CD4-positive, alpha-beta memory T cell (primary cell): ENCODE measurements at regions not wholly inside any gene's neighbourhood (a gene's known extent, or its start where the extent isn't known, plus 50 kb on each side); places are given as distances from the start of the nearest gene placed in this dataset.
A peak's percentile ranks its signal among the peaks of the same experiment; 100 is the strongest.

ENCODE experiments used
- CTCF ChIA-PET: fragments of 350-600 bp; sonication (Branson Sonifier 250); formaldehyde crosslinking; loops from one replicate; lab custom pipeline; 2021; ENCODE audit warnings: inconsistent platforms; ENCODE audit not compliant: partially characterized antibody; lab: Charles Lee
- POLR2A ChIA-PET: fragments of 350-600 bp; sonication (Branson Sonifier 250); formaldehyde crosslinking; loops from one replicate; lab custom pipeline; 2021; ENCODE audit not compliant: partially characterized antibody; lab: Charles Lee
- DNase-seq, 5 donors: peaks; one replicate each; pipeline versions ENCODE4 v3.0.0 to v3.0.0-alpha.2; 2020 to 2022; ENCODE audit warnings: mixed read lengths in 1 of 5
- H3K27ac ChIP-seq: one replicate; pipeline ENCODE4 v1.7.0; 2013; ENCODE audit warnings: low read depth, low read length
- H3K27me3 ChIP-seq: 2 replicates; pipeline ENCODE4 v1.7.0; 2013; ENCODE audit warnings: mild to moderate bottlenecking, low read length, moderate library complexity; ENCODE audit not compliant: insufficient read depth
- H3K36me3 ChIP-seq: 2 replicates; pipeline ENCODE4 v1.7.0; 2013; ENCODE audit warnings: mild to moderate bottlenecking, low read length, moderate library complexity; ENCODE audit not compliant: insufficient read depth
- H3K4me1 ChIP-seq: 2 replicates; pipeline ENCODE4 v1.7.0; 2013; ENCODE audit warnings: mild to moderate bottlenecking, low read length, moderate library complexity; ENCODE audit not compliant: insufficient read depth
- H3K4me3 ChIP-seq, 2 donors: one replicate each; pipeline ENCODE4 v1.7.0; 2013; ENCODE audit warnings: low read length in 2 of 2, mild to moderate bottlenecking in 1 of 2
- H3K9me3 ChIP-seq, 2 donors: one replicate each; pipeline ENCODE4 v1.7.0; 2013; ENCODE audit warnings: low read length in 2 of 2, control low read depth in 1 of 2; ENCODE audit not compliant: control insufficient read depth in 1 of 2
- H3K27ac Mint-ChIP-seq, 7 donors: one replicate each; pipeline ENCODE4 v1.8.0; 2020 to 2021; ENCODE audit warnings: mixed read lengths in 7 of 7, mild to moderate bottlenecking in 6 of 7, inconsistent platforms in 3 of 7, moderate library complexity in 3 of 7
- H3K27me3 Mint-ChIP-seq, 2 donors: one replicate each; pipeline ENCODE4 v1.8.0; 2020 to 2021; ENCODE audit warnings: mixed read lengths in 2 of 2
- H3K36me3 Mint-ChIP-seq, 2 donors: one replicate each; pipeline ENCODE4 v1.8.0; 2020 to 2021; ENCODE audit warnings: mixed read lengths in 2 of 2, inconsistent platforms in 1 of 2, mild to moderate bottlenecking in 1 of 2
- H3K4me1 Mint-ChIP-seq, 4 donors: one replicate each; pipeline ENCODE4 v1.8.0; 2020 to 2021; ENCODE audit warnings: mixed read lengths in 4 of 4, mild to moderate bottlenecking in 1 of 4
- H3K4me3 Mint-ChIP-seq, 8 donors: one replicate each; pipeline ENCODE4 v1.8.0; 2020 to 2021; ENCODE audit warnings: mixed read lengths in 8 of 8, mild to moderate bottlenecking in 7 of 8, moderate library complexity in 6 of 8, inconsistent platforms in 3 of 8
- H3K9me3 Mint-ChIP-seq, 8 donors: one replicate each; pipeline ENCODE4 v1.8.0; 2020 to 2021; ENCODE audit warnings: mixed read lengths in 8 of 8, mild to moderate bottlenecking in 5 of 8, inconsistent platforms in 3 of 8, moderate library complexity in 1 of 8
- intact Hi-C: fragments of 100-400 bp; cut with micrococcal nuclease; formaldehyde crosslinking; loops from one replicate; pipeline ENCODE4 v1.15.1; 2023

DNA sequence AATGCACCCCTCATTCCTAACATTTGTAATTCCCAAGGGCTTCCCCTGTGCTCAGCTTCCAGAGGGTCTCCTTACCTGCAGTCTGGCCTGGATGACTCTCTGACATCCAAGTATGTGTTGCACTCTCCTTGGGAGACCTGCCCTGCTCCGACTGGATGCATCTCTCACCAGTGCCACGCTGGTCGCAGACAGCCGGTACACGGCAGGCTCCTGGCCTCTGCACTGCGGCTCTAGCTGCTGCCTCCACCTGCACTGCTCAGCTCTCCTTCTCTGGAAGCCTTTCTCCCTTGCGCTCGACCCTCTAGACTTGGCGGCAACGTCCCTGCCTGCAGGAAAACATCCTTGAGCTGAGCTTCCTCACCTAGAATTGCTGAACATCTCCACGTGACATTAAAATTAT lies 685.9 kb downstream of the BRD1 start:
- H3K27ac ChIP-seq, result no peak overlapping the region
- no peaks in the 10 kb centered on the region for H3K36me3 ChIP-seq
- H3K4me3 Mint-ChIP-seq, result no peak overlapping the region
- H3K9me3 ChIP-seq, result no peaks in the 10 kb centered on the region
- H3K27ac Mint-ChIP-seq, result no peak overlapping the region
- H3K9me3 Mint-ChIP-seq, result no peaks in the 10 kb centered on the region
- intact Hi-C loops, result no loop called here
- H3K4me3 ChIP-seq, result no peak overlapping the region
- CTCF ChIA-PET, result no interaction called here
- POLR2A ChIA-PET, result no interaction called here
- no peaks in the 10 kb centered on the region for H3K4me1 ChIP-seq
- no peak for DNase-seq
- H3K27me3 ChIP-seq, result no peaks in the 10 kb centered on the region
- peaks cover 11 to 23% of the 10 kb centered on the region in 2 donors for H3K27me3 Mint-ChIP-seq
- H3K4me1 Mint-ChIP-seq, result no peaks in the 10 kb centered on the region
- H3K36me3 Mint-ChIP-seq, result no peaks in the 10 kb centered on the region

DNA sequence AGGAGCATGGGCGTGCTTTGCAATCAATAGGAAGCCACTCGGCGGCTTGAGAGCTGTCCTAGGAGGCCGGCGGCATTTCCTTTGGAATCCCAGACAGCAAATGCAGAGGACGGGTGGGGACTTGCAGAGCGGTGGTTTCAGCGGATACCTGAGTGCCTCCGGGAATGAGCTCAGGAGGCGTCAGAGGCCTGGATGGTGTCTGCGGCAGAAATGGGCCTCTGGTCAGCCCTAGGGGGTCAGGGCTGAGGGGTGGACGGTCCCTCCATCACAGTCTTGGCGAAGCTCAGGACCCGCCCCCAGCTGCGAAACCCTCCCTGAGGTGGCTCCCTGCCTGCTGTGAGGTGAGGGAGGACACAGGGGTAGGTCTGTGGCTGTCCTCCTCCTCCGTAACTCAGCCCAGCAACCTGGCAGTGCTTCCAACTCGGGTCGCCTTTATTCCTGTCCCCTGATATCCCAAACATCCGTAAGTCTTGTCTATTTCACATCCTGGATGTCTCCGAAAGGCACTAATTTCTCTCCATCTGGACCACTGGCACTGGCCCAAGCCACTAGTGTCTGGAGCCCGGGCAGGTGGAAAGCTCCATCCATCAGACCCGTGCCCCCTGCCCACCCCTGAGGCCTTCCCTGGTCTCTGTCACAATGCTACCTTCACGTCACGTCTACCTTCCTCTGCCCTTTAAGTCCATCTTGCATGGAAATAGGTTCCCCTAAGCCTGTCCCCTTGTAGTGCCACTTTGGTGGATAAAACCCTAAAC lies 686.6 kb downstream of the BRD1 start:
- no peak overlapping the region for H3K4me3 Mint-ChIP-seq
- no peaks in the 10 kb centered on the region for H3K4me1 Mint-ChIP-seq
- no peak overlapping the region for H3K27ac Mint-ChIP-seq
- Histone ChIP-seq H3K27ac (no peak overlapping the region), H3K4me3 (no peak overlapping the region), H3K4me1 (no peaks in the 10 kb centered on the region), H3K27me3 (no peaks in the 10 kb centered on the region), H3K9me3 (no peaks in the 10 kb centered on the region), H3K36me3 (no peaks in the 10 kb centered on the region)
- intact Hi-C loops, result no loop called here
- ChIA-PET CTCF (no interaction called here), POLR2A (no interaction called here)
- DNase-seq, result no peak
- no peaks in the 10 kb centered on the region for H3K36me3 Mint-ChIP-seq
- H3K9me3 Mint-ChIP-seq, result no peaks in the 10 kb centered on the region
- H3K27me3 Mint-ChIP-seq, result peaks cover 11 to 27% of the 10 kb centered on the region in 2 donors

DNA sequence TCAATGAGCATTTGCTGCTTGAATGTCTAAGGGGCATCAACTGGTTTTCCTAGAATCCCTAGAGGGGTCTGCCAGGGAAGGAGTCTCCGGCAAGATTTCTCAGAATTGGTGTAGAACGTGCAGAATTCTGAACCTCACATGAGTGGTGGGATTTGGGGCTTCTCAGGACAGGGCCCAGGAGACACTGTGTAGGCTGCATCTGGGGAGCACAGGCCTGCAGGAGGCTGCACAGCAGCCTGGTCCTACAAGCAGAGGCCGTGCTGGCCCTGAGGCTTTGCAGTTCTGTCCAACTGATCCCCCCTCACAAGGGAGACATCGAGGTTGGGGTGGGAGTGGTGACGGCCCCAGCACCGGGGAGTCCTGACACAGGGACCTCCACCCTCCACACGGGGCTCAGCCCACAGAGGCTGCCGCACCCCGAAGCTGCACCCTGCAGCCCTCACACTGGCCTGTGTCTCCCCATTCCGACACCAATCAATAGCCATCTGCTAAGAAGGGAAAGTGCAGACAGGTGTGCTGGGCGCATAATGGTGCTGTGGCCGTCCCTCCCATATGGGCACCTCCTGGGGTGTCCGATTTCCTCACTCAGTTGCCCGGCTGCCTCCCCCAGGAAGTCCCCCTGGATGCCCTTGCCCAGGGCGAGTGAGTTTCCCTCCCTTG lies 688.1 kb downstream of the BRD1 start:
- peaks cover 18 to 31% of the 10 kb centered on the region in 2 donors for H3K27me3 Mint-ChIP-seq
- H3K9me3 Mint-ChIP-seq, result no peaks in the 10 kb centered on the region
- no peak overlapping the region for H3K27ac ChIP-seq
- no peaks in the 10 kb centered on the region for H3K4me1 ChIP-seq
- DNase-seq, result no peak
- H3K4me1 Mint-ChIP-seq, result no peaks in the 10 kb centered on the region
- H3K9me3 ChIP-seq, result no peaks in the 10 kb centered on the region
- H3K36me3 Mint-ChIP-seq, result no peaks in the 10 kb centered on the region
- ChIA-PET POLR2A (no interaction called here), CTCF (no interaction called here)
- no peak overlapping the region for H3K4me3 Mint-ChIP-seq
- H3K36me3 ChIP-seq, result no peaks in the 10 kb centered on the region
- intact Hi-C loops, result no loop called here
- H3K4me3 ChIP-seq, result no peak overlapping the region
- no peaks in the 10 kb centered on the region for H3K27me3 ChIP-seq
- H3K27ac Mint-ChIP-seq, result no peak overlapping the region

- Mint-ChIP-seq H3K36me3 (no peaks in the 10 kb centered on the region), H3K4me3 (no peak overlapping the region), H3K4me1 (no peaks in the 10 kb centered on the region), H3K27ac (peak overlapping the region in 1 of 7 donors; percentile 44), H3K27me3 (peaks cover 18 to 32% of the 10 kb centered on the region in 2 donors), H3K9me3 (no peaks in the 10 kb centered on the region)
- CTCF ChIA-PET, result no interaction called here
- Histone ChIP-seq H3K27ac (no peak overlapping the region), H3K9me3 (no peaks in the 10 kb centered on the region), H3K4me3 (no peak overlapping the region), H3K4me1 (no peaks in the 10 kb centered on the region), H3K36me3 (no peaks in the 10 kb centered on the region), H3K27me3 (no peaks in the 10 kb centered on the region)
- intact Hi-C loops, result no loop called here
- DNase-seq, result no peak
- POLR2A ChIA-PET, result no interaction called here
These were observed 689.4 kb downstream of the BRD1 start for GRCh38 chr22:49138250-49138790.

GRCh38 chr22:49137206-49137840 lies 690.4 kb downstream of the BRD1 start:
- no peak overlapping the region for H3K27ac ChIP-seq
- no peaks in the 10 kb centered on the region for H3K36me3 Mint-ChIP-seq
- no peaks in the 10 kb centered on the region for H3K27me3 ChIP-seq
- ChIA-PET POLR2A (no interaction called here), CTCF (no interaction called here)
- intact Hi-C loops, result no loop called here
- H3K9me3 Mint-ChIP-seq, result no peaks in the 10 kb centered on the region
- no peaks in the 10 kb centered on the region for H3K4me1 ChIP-seq
- H3K4me3 ChIP-seq, result no peak overlapping the region
- H3K27ac Mint-ChIP-seq, result no peak overlapping the region
- H3K27me3 Mint-ChIP-seq, result peaks cover 22 to 38% of the 10 kb centered on the region in 2 donors
- H3K4me3 Mint-ChIP-seq, result no peak overlapping the region
- no peaks in the 10 kb centered on the region for H3K4me1 Mint-ChIP-seq
- H3K36me3 ChIP-seq, result no peaks in the 10 kb centered on the region
- no peaks in the 10 kb centered on the region for H3K9me3 ChIP-seq
- no peak for DNase-seq

GRCh38 chr22:49136816-49137180 lies 690.9 kb downstream of the BRD1 start:
- POLR2A ChIA-PET, result no interaction called here
- no peaks in the 10 kb centered on the region for H3K9me3 ChIP-seq
- Mint-ChIP-seq H3K9me3 (no peaks in the 10 kb centered on the region), H3K27ac (no peak overlapping the region), H3K36me3 (no peaks in the 10 kb centered on the region), H3K4me3 (no peak overlapping the region), H3K4me1 (no peaks in the 10 kb centered on the region), H3K27me3 (peaks cover 24 to 40% of the 10 kb centered on the region in 2 donors)
- H3K27ac ChIP-seq, result no peak overlapping the region
- no peaks in the 10 kb centered on the region for H3K27me3 ChIP-seq
- CTCF ChIA-PET, result no interaction called here
- intact Hi-C loops, result no loop called here
- no peaks in the 10 kb centered on the region for H3K36me3 ChIP-seq
- DNase-seq, result no peak
- no peak overlapping the region for H3K4me3 ChIP-seq
- no peaks in the 10 kb centered on the region for H3K4me1 ChIP-seq

- no peak overlapping the region for H3K27ac ChIP-seq
- intact Hi-C loops, result no loop called here
- CTCF ChIA-PET, result no interaction called here
- H3K9me3 ChIP-seq, result no peaks in the 10 kb centered on the region
- H3K27ac Mint-ChIP-seq, result peak overlapping the region in 1 of 7 donors; percentile 35
- H3K4me3 ChIP-seq, result no peak overlapping the region
- H3K4me1 ChIP-seq, result no peaks in the 10 kb centered on the region
- POLR2A ChIA-PET, result no interaction called here
- H3K4me3 Mint-ChIP-seq, result no peak overlapping the region
- no peaks in the 10 kb centered on the region for H3K9me3 Mint-ChIP-seq
- H3K4me1 Mint-ChIP-seq, result no peaks in the 10 kb centered on the region
- peaks cover 21 to 37% of the 10 kb centered on the region in 2 donors for H3K27me3 Mint-ChIP-seq
- H3K27me3 ChIP-seq, result no peaks in the 10 kb centered on the region
- H3K36me3 Mint-ChIP-seq, result no peaks in the 10 kb centered on the region
- no peaks in the 10 kb centered on the region for H3K36me3 ChIP-seq
- no peak for DNase-seq
These were observed 691.4 kb downstream of the BRD1 start for GRCh38 chr22:49136041-49136815.
